CD4-positive, alpha-beta memory T cell (primary cell): ENCODE measurements at regions not wholly inside any gene's neighbourhood (a gene's known extent, or its start where the extent isn't known, plus 50 kb on each side); places are given as distances from the start of the nearest gene placed in this dataset.

Experiments used
- CTCF ChIA-PET: fragments of 350-600 bp; sonication (Branson Sonifier 250); formaldehyde crosslinking; loops from one replicate; lab custom pipeline; 2021; ENCODE audit warnings: inconsistent platforms; ENCODE audit not compliant: partially characterized antibody; lab: Charles Lee
- POLR2A ChIA-PET: fragments of 350-600 bp; sonication (Branson Sonifier 250); formaldehyde crosslinking; loops from one replicate; lab custom pipeline; 2021; ENCODE audit not compliant: partially characterized antibody; lab: Charles Lee
- DNase-seq, 5 donors: peaks; one replicate each; pipeline versions ENCODE4 v3.0.0 to v3.0.0-alpha.2; 2020 to 2022; ENCODE audit warnings: mixed read lengths in 1 of 5
- H3K27ac ChIP-seq: one replicate; pipeline ENCODE4 v1.7.0; 2013; ENCODE audit warnings: low read depth, low read length
- H3K27me3 ChIP-seq: 2 replicates; pipeline ENCODE4 v1.7.0; 2013; ENCODE audit warnings: mild to moderate bottlenecking, low read length, moderate library complexity; ENCODE audit not compliant: insufficient read depth
- H3K36me3 ChIP-seq: 2 replicates; pipeline ENCODE4 v1.7.0; 2013; ENCODE audit warnings: mild to moderate bottlenecking, low read length, moderate library complexity; ENCODE audit not compliant: insufficient read depth
- H3K4me1 ChIP-seq: 2 replicates; pipeline ENCODE4 v1.7.0; 2013; ENCODE audit warnings: mild to moderate bottlenecking, low read length, moderate library complexity; ENCODE audit not compliant: insufficient read depth
- H3K4me3 ChIP-seq, 2 donors: one replicate each; pipeline ENCODE4 v1.7.0; 2013; ENCODE audit warnings: low read length in 2 of 2, mild to moderate bottlenecking in 1 of 2
- H3K9me3 ChIP-seq, 2 donors: one replicate each; pipeline ENCODE4 v1.7.0; 2013; ENCODE audit warnings: low read length in 2 of 2, control low read depth in 1 of 2; ENCODE audit not compliant: control insufficient read depth in 1 of 2
- H3K27ac Mint-ChIP-seq, 7 donors: one replicate each; pipeline ENCODE4 v1.8.0; 2020 to 2021; ENCODE audit warnings: mixed read lengths in 7 of 7, mild to moderate bottlenecking in 6 of 7, inconsistent platforms in 3 of 7, moderate library complexity in 3 of 7
- H3K27me3 Mint-ChIP-seq, 2 donors: one replicate each; pipeline ENCODE4 v1.8.0; 2020 to 2021; ENCODE audit warnings: mixed read lengths in 2 of 2
- H3K36me3 Mint-ChIP-seq, 2 donors: one replicate each; pipeline ENCODE4 v1.8.0; 2020 to 2021; ENCODE audit warnings: mixed read lengths in 2 of 2, inconsistent platforms in 1 of 2, mild to moderate bottlenecking in 1 of 2
- H3K4me1 Mint-ChIP-seq, 4 donors: one replicate each; pipeline ENCODE4 v1.8.0; 2020 to 2021; ENCODE audit warnings: mixed read lengths in 4 of 4, mild to moderate bottlenecking in 1 of 4
- H3K4me3 Mint-ChIP-seq, 8 donors: one replicate each; pipeline ENCODE4 v1.8.0; 2020 to 2021; ENCODE audit warnings: mixed read lengths in 8 of 8, mild to moderate bottlenecking in 7 of 8, moderate library complexity in 6 of 8, inconsistent platforms in 3 of 8
- H3K9me3 Mint-ChIP-seq, 8 donors: one replicate each; pipeline ENCODE4 v1.8.0; 2020 to 2021; ENCODE audit warnings: mixed read lengths in 8 of 8, mild to moderate bottlenecking in 5 of 8, inconsistent platforms in 3 of 8, moderate library complexity in 1 of 8
- intact Hi-C: fragments of 100-400 bp; cut with micrococcal nuclease; formaldehyde crosslinking; loops from one replicate; pipeline ENCODE4 v1.15.1; 2023

DNA sequence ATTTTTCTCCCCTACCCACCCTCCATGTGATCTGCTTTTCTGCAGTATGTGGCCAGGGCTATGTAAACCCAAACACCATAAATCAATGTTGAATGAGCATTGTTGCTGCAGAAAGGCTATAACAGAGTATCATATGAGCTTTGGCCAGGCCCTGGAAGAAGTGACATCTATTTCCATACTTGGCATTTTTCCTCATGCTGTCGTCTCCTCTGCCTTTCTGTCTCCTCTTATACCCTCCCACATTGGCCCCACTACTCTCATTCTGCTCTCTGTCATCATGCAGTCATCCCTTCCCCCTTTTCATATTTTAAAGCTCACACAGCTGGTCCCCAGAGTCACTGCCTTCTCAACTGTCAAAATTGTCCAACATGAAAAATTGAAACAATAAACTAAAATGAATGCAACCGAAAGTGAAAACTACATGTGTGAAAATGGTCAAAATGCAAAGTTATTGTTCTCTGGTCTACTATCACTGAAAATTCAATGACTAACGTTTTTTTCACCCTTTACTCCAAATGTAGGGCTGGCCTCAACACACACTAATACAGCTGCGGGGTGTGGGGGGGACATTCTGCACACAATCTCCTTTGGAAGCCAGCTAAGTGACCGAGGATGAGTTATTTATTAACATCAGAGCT is 290.7 kb upstream of the TMPO start:
- CTCF ChIA-PET = no interaction called here
- intact Hi-C loops = no loop called here
- no peaks in the 10 kb centered on the region for H3K4me1 ChIP-seq

DNA sequence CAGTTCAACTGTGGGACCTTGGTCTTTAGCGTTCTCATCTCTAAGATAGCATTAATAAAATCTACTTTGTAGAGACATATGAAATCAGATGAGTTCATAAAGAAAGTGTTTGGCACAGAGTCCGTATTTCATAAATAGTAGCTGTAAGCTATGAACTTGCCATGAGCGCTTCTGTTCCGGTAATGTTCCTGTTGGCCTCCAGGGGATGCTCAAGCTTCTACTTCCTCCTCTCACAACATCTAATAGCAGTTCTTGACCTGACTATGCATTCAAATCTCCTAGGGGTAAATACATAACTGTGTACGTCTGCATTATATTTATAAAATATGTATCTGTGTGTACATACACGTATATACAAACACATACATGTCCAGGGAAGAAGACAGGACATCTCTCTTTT is 288.2 kb upstream of the TMPO start:
- H3K4me3 Mint-ChIP-seq = no peak overlapping the region
- peaks cover 8 to 10% of the 10 kb centered on the region in 2 donors for H3K27me3 Mint-ChIP-seq
- no peaks in the 10 kb centered on the region for H3K36me3 ChIP-seq
- no peak for DNase-seq
- H3K4me1 ChIP-seq = no peaks in the 10 kb centered on the region
- peaks cover 0 to 3% (median 0%) of the 10 kb centered on the region in 8 donors for H3K9me3 Mint-ChIP-seq
- no peaks in the 10 kb centered on the region for H3K9me3 ChIP-seq
- no peak overlapping the region for H3K4me3 ChIP-seq
- intact Hi-C loops = no loop called here
- no peak overlapping the region for H3K27ac ChIP-seq
- no peaks in the 10 kb centered on the region for H3K27me3 ChIP-seq
- H3K36me3 Mint-ChIP-seq = no peaks in the 10 kb centered on the region
- ChIA-PET POLR2A (no interaction called here), CTCF (no interaction called here)
- H3K27ac Mint-ChIP-seq = no peak overlapping the region
- H3K4me1 Mint-ChIP-seq = no peaks in the 10 kb centered on the region

More for the DNA sequence above, 290.7 kb upstream of the TMPO start:
- DNase-seq = no peak
- H3K36me3 Mint-ChIP-seq = no peaks in the 10 kb centered on the region
- H3K27ac Mint-ChIP-seq = no peak overlapping the region
- POLR2A ChIA-PET = no interaction called here
- no peak overlapping the region for H3K4me3 Mint-ChIP-seq
- no peaks in the 10 kb centered on the region for H3K4me1 Mint-ChIP-seq
- Histone ChIP-seq H3K9me3 (no peaks in the 10 kb centered on the region), H3K4me3 (no peak overlapping the region), H3K27ac (no peak overlapping the region), H3K27me3 (no peaks in the 10 kb centered on the region), H3K36me3 (no peaks in the 10 kb centered on the region)
- peaks cover 13 to 14% of the 10 kb centered on the region in 2 donors for H3K27me3 Mint-ChIP-seq
- H3K9me3 Mint-ChIP-seq = peaks cover 0 to 3% (median 0%) of the 10 kb centered on the region in 8 donors

DNA sequence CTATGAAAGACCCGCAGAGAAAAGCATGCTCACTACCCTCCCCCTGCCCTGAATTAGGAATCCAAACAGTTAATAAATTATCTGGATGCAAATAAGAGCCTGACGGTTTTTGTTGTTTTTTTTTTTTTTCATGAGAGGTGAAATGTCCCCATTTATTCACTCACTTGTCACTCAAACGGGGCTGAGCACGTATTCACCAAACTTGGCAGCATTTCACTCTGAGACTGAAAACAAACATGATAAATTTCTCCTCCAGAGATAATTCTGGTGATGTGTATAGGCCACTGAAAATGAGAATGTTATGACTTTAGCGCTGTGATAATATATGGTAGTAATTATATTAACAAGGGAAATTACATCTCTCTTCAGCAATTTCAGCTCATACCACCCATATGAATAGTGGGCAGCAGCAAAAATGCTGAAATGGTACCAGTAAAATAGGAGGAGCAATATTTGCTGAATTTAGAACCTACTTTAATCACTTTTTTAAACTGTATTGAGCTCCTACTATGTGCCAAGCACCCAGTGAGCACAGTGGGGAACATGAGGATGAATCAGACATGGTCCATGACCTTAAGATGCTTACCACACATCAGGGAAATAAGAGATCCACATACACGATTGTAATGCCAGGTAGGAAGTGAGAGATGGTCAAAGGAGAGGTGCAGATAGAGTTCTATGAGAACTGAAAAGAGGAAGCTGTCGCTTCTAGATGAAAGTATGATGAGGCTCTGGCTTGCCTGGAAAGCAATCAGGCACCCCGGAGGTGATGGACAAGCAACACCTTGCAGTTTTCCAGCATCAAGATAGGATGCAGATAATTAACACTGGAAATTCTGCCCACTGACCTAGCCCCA is 286.5 kb upstream of the TMPO start:
- POLR2A ChIA-PET = no interaction called here
- no peaks in the 10 kb centered on the region for H3K9me3 ChIP-seq
- Mint-ChIP-seq H3K9me3 (peaks cover 0 to 3% (median 0%) of the 10 kb centered on the region in 8 donors), H3K4me3 (no peak overlapping the region), H3K4me1 (no peaks in the 10 kb centered on the region), H3K27ac (no peak overlapping the region), H3K27me3 (peaks cover 1 to 6% of the 10 kb centered on the region in 2 donors), H3K36me3 (no peaks in the 10 kb centered on the region)
- no peaks in the 10 kb centered on the region for H3K27me3 ChIP-seq
- no peak overlapping the region for H3K4me3 ChIP-seq
- CTCF ChIA-PET = no interaction called here
- H3K36me3 ChIP-seq = no peaks in the 10 kb centered on the region
- intact Hi-C loops = no loop called here
- DNase-seq = no peak
- no peak overlapping the region for H3K27ac ChIP-seq
- no peaks in the 10 kb centered on the region for H3K4me1 ChIP-seq

DNA sequence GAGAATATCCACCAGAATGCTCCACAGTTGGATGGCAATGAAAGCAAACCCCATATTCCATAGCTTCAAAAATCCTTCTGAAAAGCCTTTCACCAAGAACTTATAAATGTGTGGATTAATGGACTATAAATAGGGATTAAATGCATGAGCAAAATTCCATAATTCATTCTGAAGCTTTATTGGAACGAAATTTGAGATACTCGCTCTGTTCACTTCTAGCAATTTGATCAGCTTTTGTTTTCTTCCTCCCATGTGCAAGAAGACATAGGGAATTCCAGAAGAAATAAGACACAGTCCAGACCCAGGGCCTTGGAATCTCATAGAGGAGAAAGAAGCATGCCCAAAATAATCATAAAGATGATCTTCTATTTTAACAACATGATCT is 285.9 kb upstream of the TMPO start:
- H3K27ac ChIP-seq = no peak overlapping the region
- H3K4me3 ChIP-seq = no peak overlapping the region
- H3K27me3 Mint-ChIP-seq = peaks cover 1 to 4% of the 10 kb centered on the region in 2 donors
- POLR2A ChIA-PET = no interaction called here
- CTCF ChIA-PET = no interaction called here
- H3K27me3 ChIP-seq = no peaks in the 10 kb centered on the region
- no peaks in the 10 kb centered on the region for H3K4me1 ChIP-seq
- no peak overlapping the region for H3K27ac Mint-ChIP-seq
- H3K9me3 Mint-ChIP-seq = peaks cover 0 to 3% (median 0%) of the 10 kb centered on the region in 8 donors
- no peaks in the 10 kb centered on the region for H3K9me3 ChIP-seq
- no peaks in the 10 kb centered on the region for H3K36me3 ChIP-seq
- intact Hi-C loops = no loop called here
- H3K36me3 Mint-ChIP-seq = no peaks in the 10 kb centered on the region
- H3K4me1 Mint-ChIP-seq = no peaks in the 10 kb centered on the region
- H3K4me3 Mint-ChIP-seq = no peak overlapping the region
- DNase-seq = no peak

DNA sequence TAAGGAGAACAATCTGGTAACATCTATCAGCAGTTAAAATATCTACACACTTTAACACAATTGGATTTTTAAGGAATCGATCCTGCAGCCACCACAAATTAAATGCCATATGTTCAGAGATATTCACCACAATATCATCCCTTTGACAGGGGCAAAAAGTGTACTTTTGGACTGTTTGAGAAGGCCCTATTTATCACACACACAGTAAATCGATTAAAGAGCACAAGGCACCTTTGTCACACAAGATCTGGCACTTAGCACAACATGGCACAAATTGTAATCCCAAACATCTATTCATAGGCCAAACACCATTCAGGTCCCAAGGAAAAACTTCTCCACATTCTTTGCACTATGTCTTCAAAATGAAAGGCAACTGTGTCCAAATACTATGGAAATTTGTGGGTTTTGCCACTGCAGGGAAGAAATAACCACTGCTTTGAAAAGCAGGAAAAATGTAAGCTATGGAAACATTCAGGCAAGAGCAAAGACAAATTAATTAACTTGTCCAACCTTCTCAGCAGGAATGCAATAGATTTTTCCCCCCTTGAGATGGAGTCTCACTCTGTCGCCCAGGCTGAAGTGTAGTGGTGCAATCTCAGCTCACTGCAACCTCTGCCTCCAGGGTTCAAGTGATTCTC is 282.5 kb upstream of the TMPO start:
- POLR2A ChIA-PET = no interaction called here
- CTCF ChIA-PET = no interaction called here
- no peaks in the 10 kb centered on the region for H3K4me1 ChIP-seq
- DNase-seq = no peak
- no peaks in the 10 kb centered on the region for H3K9me3 ChIP-seq
- Mint-ChIP-seq H3K36me3 (no peaks in the 10 kb centered on the region), H3K9me3 (peaks cover 0 to 7% (median 1%) of the 10 kb centered on the region in 8 donors), H3K27ac (no peak overlapping the region), H3K4me3 (no peak overlapping the region), H3K27me3 (peaks cover 3 to 7% of the 10 kb centered on the region in 2 donors), H3K4me1 (no peaks in the 10 kb centered on the region)
- H3K27me3 ChIP-seq = no peaks in the 10 kb centered on the region
- intact Hi-C loops = no loop called here
- no peak overlapping the region for H3K27ac ChIP-seq
- no peaks in the 10 kb centered on the region for H3K36me3 ChIP-seq
- no peak overlapping the region for H3K4me3 ChIP-seq

DNA sequence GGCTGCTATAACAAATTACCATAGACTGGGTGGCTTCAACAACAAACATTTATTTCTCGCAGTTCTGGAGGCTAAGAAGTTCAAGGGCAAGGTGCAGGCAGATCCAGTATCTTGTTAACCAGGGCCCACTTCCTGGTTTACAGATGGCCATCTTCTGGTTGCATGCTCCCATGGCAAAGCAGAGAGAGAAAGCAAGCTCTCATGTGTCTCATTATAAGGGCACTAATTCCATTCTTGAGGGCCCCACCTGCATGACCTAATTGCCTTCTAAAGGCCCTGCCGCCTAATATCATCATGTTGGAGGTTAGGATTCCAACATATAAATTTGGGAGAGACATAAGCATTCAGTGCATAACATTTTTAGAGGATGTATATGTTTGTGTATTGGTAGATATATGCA is 280.1 kb upstream of the TMPO start:
- CTCF ChIA-PET = no interaction called here
- H3K27me3 Mint-ChIP-seq = peaks cover 3 to 4% of the 10 kb centered on the region in 2 donors
- Histone ChIP-seq H3K9me3 (no peaks in the 10 kb centered on the region), H3K36me3 (no peaks in the 10 kb centered on the region), H3K4me1 (no peaks in the 10 kb centered on the region), H3K27ac (no peak overlapping the region), H3K4me3 (no peak overlapping the region), H3K27me3 (no peaks in the 10 kb centered on the region)
- H3K9me3 Mint-ChIP-seq = peaks cover 0 to 7% (median 1%) of the 10 kb centered on the region in 8 donors
- no peaks in the 10 kb centered on the region for H3K4me1 Mint-ChIP-seq
- no peak overlapping the region for H3K27ac Mint-ChIP-seq
- no peak for DNase-seq
- POLR2A ChIA-PET = no interaction called here
- H3K36me3 Mint-ChIP-seq = no peaks in the 10 kb centered on the region
- H3K4me3 Mint-ChIP-seq = no peak overlapping the region
- intact Hi-C loops = no loop called here

DNA sequence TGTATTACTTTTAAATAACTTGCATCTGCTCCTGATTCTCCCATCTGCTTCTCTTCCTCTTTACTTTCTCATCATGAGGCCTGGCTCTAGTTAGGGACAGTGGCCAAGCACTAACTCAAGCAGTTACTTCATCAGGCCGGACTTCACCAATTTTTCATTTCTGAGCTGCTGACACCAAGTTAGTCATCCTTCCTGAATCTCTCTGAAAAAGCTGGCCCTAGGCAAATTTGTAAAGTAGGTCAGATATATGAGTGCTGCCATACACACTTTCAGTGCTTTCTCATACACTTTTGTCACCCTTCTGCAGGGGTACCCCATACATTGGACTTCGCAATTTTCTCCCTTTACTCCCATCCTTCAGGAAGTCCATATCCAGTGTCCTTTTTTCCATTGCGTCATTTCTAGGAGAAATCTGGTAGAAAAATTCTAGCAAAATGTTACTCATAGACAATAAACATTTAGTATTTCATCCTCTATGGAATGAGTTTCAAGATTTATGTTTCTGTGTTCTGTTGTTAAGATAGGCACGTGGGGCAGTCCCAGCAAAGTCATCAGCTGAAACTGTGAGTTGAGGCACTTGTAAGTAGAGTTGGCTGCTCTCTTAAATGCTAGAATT is 276.8 kb upstream of the TMPO start:
- no peaks in the 10 kb centered on the region for H3K36me3 Mint-ChIP-seq
- no peak for DNase-seq
- Histone ChIP-seq H3K4me1 (no peaks in the 10 kb centered on the region), H3K36me3 (no peaks in the 10 kb centered on the region), H3K27ac (no peak overlapping the region), H3K9me3 (no peaks in the 10 kb centered on the region), H3K27me3 (no peaks in the 10 kb centered on the region), H3K4me3 (no peak overlapping the region)
- no peaks in the 10 kb centered on the region for H3K4me1 Mint-ChIP-seq
- H3K9me3 Mint-ChIP-seq = peaks cover 0 to 9% (median 2%) of the 10 kb centered on the region in 8 donors
- no peak overlapping the region for H3K27ac Mint-ChIP-seq
- intact Hi-C loops = no loop called here
- POLR2A ChIA-PET = no interaction called here
- H3K27me3 Mint-ChIP-seq = peaks cover 4 to 7% of the 10 kb centered on the region in 2 donors
- no peak overlapping the region for H3K4me3 Mint-ChIP-seq
- CTCF ChIA-PET = no interaction called here
